Endodermal cell (in vitro differentiated cells): ENCODE measurements at regions not wholly inside any gene's neighbourhood (a gene's known extent, or its start where the extent isn't known, plus 50 kb on each side); places are given as distances from the start of the nearest gene placed in this dataset.
A peak's percentile ranks its signal among the peaks of the same experiment; 100 is the strongest.
"Not testable (repeated sequence)": the region's sequence is repeated elsewhere in the genome, so short reads cannot be mapped to it uniquely, and the experiment has no call there.

ENCODE experiments used
- DNase-seq: peaks from one replicate; pipeline ENCODE4 v3.0.0-alpha.2; 2017
- H3K27ac ChIP-seq: 2 replicates; pipeline ENCODE4 v1.5.1; 2013; ENCODE audit warnings: mild to moderate bottlenecking, low read depth, low read length, moderate library complexity
- H3K27me3 ChIP-seq: 2 replicates; pipeline ENCODE4 v1.6.1; 2013; ENCODE audit warnings: mild to moderate bottlenecking, low read length, moderate library complexity; ENCODE audit not compliant: insufficient read depth, control insufficient read depth, poor library complexity, severe bottlenecking
- H3K36me3 ChIP-seq: 2 replicates; pipeline ENCODE4 v1.7.0; 2013; ENCODE audit warnings: mild to moderate bottlenecking, low read length, moderate library complexity; ENCODE audit not compliant: control insufficient read depth, insufficient read depth
- H3K4me1 ChIP-seq: one replicate; pipeline ENCODE4 v1.7.0; 2013; ENCODE audit warnings: low read length; ENCODE audit not compliant: control insufficient read depth, insufficient read depth
- H3K4me3 ChIP-seq: 2 replicates; pipeline ENCODE4 v1.5.1; 2013; ENCODE audit warnings: mild to moderate bottlenecking, low read length, moderate library complexity
- H3K9ac ChIP-seq: 2 replicates; pipeline ENCODE4 v1.6.1; 2013; ENCODE audit warnings: mild to moderate bottlenecking, low read length, moderate library complexity; ENCODE audit not compliant: poor library complexity, severe bottlenecking; ENCODE audit errors: extremely low read depth
- H3K9me3 ChIP-seq: 2 replicates; pipeline ENCODE4 v1.6.1; 2013; ENCODE audit warnings: mild to moderate bottlenecking, low read length, moderate library complexity; ENCODE audit not compliant: control insufficient read depth
- H3K27ac Mint-ChIP-seq: 2 replicates; pipeline ENCODE4 v1.8.0; 2020; ENCODE audit warnings: mixed read lengths
- H3K27me3 Mint-ChIP-seq: 2 replicates; pipeline ENCODE4 v1.8.0; 2021; ENCODE audit warnings: mild to moderate bottlenecking, mixed read lengths; ENCODE audit not compliant: insufficient read depth
- H3K36me3 Mint-ChIP-seq: 2 replicates; pipeline ENCODE4 v1.8.0; 2020; ENCODE audit warnings: low read depth, mixed read lengths
- H3K4me1 Mint-ChIP-seq: 2 replicates; pipeline ENCODE4 v1.8.0; 2020; ENCODE audit warnings: mixed read lengths
- H3K4me3 Mint-ChIP-seq: 2 replicates; pipeline ENCODE4 v1.8.0; 2020; ENCODE audit warnings: mild to moderate bottlenecking, moderate library complexity, mixed read lengths
- H3K9me3 Mint-ChIP-seq: 2 replicates; pipeline ENCODE4 v1.8.0; 2020; ENCODE audit warnings: mild to moderate bottlenecking, mixed read lengths
- CTCF ChIP-seq: fragments of 200-600 bp; sonication (generic); conservative IDR thresholded peaks from 2 replicates; pipeline ENCODE4 v1.5.0; 2021; ENCODE audit warnings: antibody characterized with exemption, mild to moderate bottlenecking
- WGBS, 2 experiments: methylation state at CpG; one replicate each; pipeline versions ENCODE4 v1.1.5 to v1.1.7; 2013; ENCODE audit warnings: missing lambda C conversion rate in 2 of 2, mixed read lengths in 1 of 2; ENCODE audit not compliant: insufficient coverage in 1 of 2, insufficient read length in 1 of 2; 5-methylcytosine and 5-hydroxymethylcytosine counted together

DNA sequence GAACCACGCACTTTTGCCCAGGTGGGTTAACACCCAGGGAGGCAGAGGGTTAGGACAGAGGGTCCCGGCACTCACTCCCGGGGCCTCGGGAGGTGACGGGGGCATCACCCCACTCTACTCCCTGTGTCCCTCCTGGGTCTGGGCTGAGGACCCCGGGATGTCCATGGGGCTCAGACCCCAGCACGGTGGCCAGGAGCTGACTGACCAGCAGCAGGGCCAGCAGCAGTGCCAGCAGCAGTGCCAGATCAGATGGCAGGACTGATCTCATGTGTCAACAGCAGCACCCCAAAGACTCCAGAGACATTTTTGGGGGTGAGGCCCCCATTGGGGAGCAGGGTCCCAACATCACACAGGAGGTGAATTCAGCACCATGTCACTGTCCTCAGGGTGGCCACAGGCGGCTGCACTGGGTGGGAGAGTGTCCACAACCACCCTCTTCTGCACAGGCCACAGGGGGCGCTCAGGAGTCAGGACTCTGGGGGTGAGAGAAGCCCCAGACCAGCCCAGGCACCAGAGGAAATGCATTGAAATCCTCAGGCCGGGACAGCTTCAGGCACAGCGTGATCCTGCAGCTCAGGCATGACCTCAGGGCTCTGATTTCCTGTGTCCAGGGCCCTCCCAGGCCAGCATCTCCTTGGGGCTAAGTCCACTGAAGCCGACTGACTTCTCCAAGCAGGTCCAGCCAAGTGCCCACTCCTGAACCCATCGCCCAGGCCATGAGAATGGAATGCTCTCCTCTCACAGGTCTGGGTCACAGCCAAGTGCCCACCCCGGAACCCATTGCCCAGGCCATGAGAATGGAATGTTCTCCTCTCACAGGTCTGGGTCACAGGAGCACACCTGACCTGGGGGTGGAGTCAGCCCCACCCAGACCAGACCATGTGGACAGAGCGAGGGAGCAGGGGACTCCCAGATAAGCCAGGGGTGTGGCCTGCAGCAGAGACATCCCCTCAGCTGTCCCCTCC lies 87.2 kb upstream of the SFSWAP start:
- H3K27me3 Mint-ChIP-seq, H3K9me3 Mint-ChIP-seq, H3K36me3 ChIP-seq, H3K9me3 ChIP-seq, H3K4me3 Mint-ChIP-seq, H3K27ac ChIP-seq, H3K27me3 ChIP-seq, H3K4me3 ChIP-seq, H3K36me3 Mint-ChIP-seq: not testable (repeated sequence)
- WGBS, 2 experiments, result 85 to 91% methylated on average over 3 to 15 of the region's 15 CpGs
- peak overlapping the region; percentile 98 for H3K27ac Mint-ChIP-seq
- DNase-seq, result peak; percentile 77
- H3K4me1 ChIP-seq, result peaks cover 11% of the 10 kb centered on the region
- peaks cover 32% of the 10 kb centered on the region for H3K4me1 Mint-ChIP-seq
- peak overlapping the region; percentile 89 for H3K9ac ChIP-seq
- peak; percentile 69 for TF ChIP-seq CTCF

- peak overlapping the region; percentile 53 for H3K4me3 Mint-ChIP-seq
- not testable (repeated sequence) for H3K36me3 ChIP-seq, H3K9me3 Mint-ChIP-seq, H3K4me3 ChIP-seq, H3K27me3 Mint-ChIP-seq, H3K36me3 Mint-ChIP-seq, H3K9me3 ChIP-seq, H3K27me3 ChIP-seq
- 31 to 75% methylated on average over 1 to 3 of the region's 3 CpGs for WGBS, 2 experiments
- DNase-seq, result peak; percentile 78
- H3K27ac Mint-ChIP-seq, result peak overlapping the region; percentile 98
- peaks cover 34% of the 10 kb centered on the region for H3K4me1 Mint-ChIP-seq
- Histone ChIP-seq H3K9ac (peak overlapping the region; percentile 89), H3K27ac (peak overlapping the region; percentile 67), H3K4me1 (peaks cover 11% of the 10 kb centered on the region)
These were observed 86.5 kb upstream of the SFSWAP start for GRCh38 chr12:131624369-131624739.

- peaks cover 38% of the 10 kb centered on the region for H3K4me1 Mint-ChIP-seq
- not testable (repeated sequence) for H3K4me3 ChIP-seq, H3K36me3 Mint-ChIP-seq, H3K9me3 Mint-ChIP-seq, H3K27me3 Mint-ChIP-seq, H3K9me3 ChIP-seq, H3K27me3 ChIP-seq, H3K36me3 ChIP-seq
- H3K27ac Mint-ChIP-seq, result peak overlapping the region; percentile 98
- Histone ChIP-seq H3K9ac (peak overlapping the region; percentile 89), H3K27ac (peak overlapping the region; percentile 67), H3K4me1 (peaks cover 11% of the 10 kb centered on the region)
- 6 to 14% methylated on average over 7 to 12 of the region's 12 CpGs for WGBS, 2 experiments
- DNase-seq, result peak; percentile 92
- H3K4me3 Mint-ChIP-seq, result peak overlapping the region; percentile 53
These were observed 86.0 kb upstream of the SFSWAP start for GRCh38 chr12:131624756-131625501.

DNA sequence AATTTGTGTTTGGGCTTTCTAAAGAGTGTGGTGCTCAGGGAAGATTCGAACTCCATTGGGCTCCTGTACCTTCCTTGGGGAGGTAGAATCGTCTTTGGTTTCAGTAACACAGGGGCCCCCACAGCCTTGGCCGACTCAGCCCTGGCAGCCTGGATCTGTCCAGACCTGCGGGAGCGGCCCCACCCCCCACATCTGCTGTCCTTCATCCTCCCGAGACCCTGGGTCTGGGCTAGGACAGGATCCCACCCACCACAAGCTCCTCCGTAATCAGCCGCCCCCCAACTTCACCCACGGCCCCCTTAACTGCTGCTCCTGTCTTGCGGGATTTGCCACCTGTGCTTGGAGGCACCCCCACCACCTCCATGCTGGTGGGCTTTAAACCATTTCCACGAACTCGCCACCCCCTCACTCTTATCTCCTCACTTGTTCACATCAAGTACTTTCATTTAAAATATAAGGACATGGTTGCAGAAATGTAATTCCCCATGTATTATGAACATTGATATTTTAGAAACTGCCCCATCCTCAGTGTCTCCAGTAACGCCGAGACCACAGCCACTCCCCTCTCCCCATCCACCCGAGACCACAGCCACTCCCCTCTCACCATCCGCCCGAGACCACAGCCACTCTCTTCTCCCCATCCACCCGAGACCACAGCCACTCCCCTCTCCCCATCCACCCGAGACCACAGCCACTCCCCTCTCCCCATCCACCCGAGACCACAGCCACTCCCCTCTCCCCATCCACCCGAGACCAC lies 84.7 kb upstream of the SFSWAP start:
- H3K27me3 Mint-ChIP-seq, H3K9me3 Mint-ChIP-seq, H3K9me3 ChIP-seq, H3K4me3 ChIP-seq, H3K36me3 Mint-ChIP-seq, H3K27me3 ChIP-seq, H3K36me3 ChIP-seq: not testable (repeated sequence)
- 65 to 76% methylated on average over 4 to 19 of the region's 21 CpGs for WGBS, 2 experiments
- H3K4me1 ChIP-seq, result peaks cover 11% of the 10 kb centered on the region
- H3K9ac ChIP-seq, result peak overlapping the region; percentile 89
- H3K4me1 Mint-ChIP-seq, result peaks cover 36% of the 10 kb centered on the region
- H3K4me3 Mint-ChIP-seq, result peak overlapping the region; percentile 53
- peak overlapping the region; percentile 86 for H3K27ac ChIP-seq
- H3K27ac Mint-ChIP-seq, result peak overlapping the region; percentile 98
- DNase-seq, result peak; percentile 58

DNA sequence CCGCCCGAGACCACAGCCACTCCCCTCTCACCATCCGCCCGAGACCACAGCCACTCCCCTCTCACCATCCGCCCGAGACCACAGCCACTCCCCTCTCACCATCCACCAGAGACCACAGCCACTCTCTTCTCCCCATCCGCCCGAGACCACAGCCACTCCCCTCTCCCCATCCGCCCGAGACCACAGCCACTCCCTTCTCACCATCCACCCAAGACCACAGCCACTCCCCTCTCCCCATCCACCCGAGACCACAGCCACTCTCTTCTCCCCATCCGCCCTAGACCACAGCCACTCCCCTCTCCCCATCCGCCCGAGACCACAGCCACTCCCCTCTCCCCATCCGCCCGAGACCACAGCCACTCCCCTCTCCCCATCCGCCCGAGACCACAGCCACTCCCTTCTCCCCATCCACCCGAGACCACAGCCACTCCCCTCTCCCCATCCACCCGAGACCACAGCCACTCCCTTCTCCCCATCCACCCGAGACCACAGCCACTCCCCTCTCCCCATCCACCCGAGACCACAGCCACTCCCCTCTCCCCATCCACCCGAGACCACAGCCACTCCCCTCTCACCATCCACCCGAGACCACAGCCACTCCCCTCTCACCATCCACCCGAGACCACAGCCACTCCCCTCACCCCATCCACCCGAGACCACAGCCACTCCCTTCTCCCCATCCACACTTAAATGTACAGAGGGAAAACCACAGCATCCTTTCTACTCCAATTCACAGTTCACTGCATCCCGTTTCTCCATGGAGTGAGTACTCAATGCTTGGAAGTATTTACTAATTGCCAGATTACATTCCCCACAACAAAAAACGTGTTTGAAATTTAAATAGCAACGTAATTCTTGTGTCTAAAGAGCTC lies 83.5 kb upstream of the SFSWAP start:
- not testable (repeated sequence) for H3K27me3 Mint-ChIP-seq, H3K36me3 Mint-ChIP-seq, H3K9ac ChIP-seq, H3K9me3 ChIP-seq, H3K27me3 ChIP-seq, H3K27ac Mint-ChIP-seq, H3K36me3 ChIP-seq, H3K4me3 ChIP-seq, H3K27ac ChIP-seq, H3K9me3 Mint-ChIP-seq
- Mint-ChIP-seq H3K4me1 (peaks cover 30% of the 10 kb centered on the region), H3K4me3 (peak overlapping the region; percentile 42)
- 24 to 71% methylated on average over 6 to 17 of the region's 29 CpGs for WGBS, 2 experiments
- H3K4me1 ChIP-seq, result peaks cover 11% of the 10 kb centered on the region
- peak; percentile 16 for DNase-seq
